GM21619 (cell line): ENCODE measurements at regions not wholly inside any gene's neighbourhood (a gene's known extent, or its start where the extent isn't known, plus 50 kb on each side); places are given as distances from the start of the nearest gene placed in this dataset.

Source experiments
- ATAC-seq: cut with Tn5 transposase; IDR thresholded peaks from one replicate; pipeline ENCODE4 v1.9.1; 2021; ENCODE audit not compliant: unreplicated experiment

GRCh38 chr15:98582900-98583554, 65.3 kb upstream of the IGF1R start:
- ATAC-seq, result no peak

GRCh38 chr15:98583771-98584430, 64.4 kb upstream of the IGF1R start:
- ATAC-seq, result no peak

GRCh38 chr15:98586066-98586465, 62.3 kb upstream of the IGF1R start:
- no peak for ATAC-seq

- no peak for ATAC-seq
Measured at GRCh38 chr15:98592136-98592535, 56.2 kb upstream of the IGF1R start.

GRCh38 chr15:98596131-98596530, 52.2 kb upstream of the IGF1R start:
- no peak for ATAC-seq

GRCh38 chr15:98596885-98597392, 51.4 kb upstream of the IGF1R start:
- ATAC-seq, result no peak

GRCh38 chr15:98597666-98598065, 50.7 kb upstream of the IGF1R start:
- no peak for ATAC-seq
